HFF-Myc (cell line): ENCODE measurements at regions not wholly inside any gene's neighbourhood (a gene's known extent, or its start where the extent isn't known, plus 50 kb on each side); places are given as distances from the start of the nearest gene placed in this dataset.
"Not testable (repeated sequence)": the region's sequence is repeated elsewhere in the genome, so short reads cannot be mapped to it uniquely, and the experiment has no call there.

Experiments
- DNase-seq: peaks from one replicate; pipeline ENCODE4 v3.0.0-alpha.2; 2011; ENCODE audit warnings: low read depth; ENCODE audit errors: extremely low read depth
- H3K4me3 ChIP-seq: replicated peaks from 2 replicates; pipeline ENCODE4 v1.5.1; 2011; ENCODE audit warnings: low read depth, mild to moderate bottlenecking, control low read depth, low read length
- CTCF ChIP-seq: IDR thresholded peaks from 2 replicates; pipeline ENCODE4 v1.5.1; 2012; ENCODE audit warnings: mild to moderate bottlenecking, low read depth, low read length, control low read depth; ENCODE audit errors: missing control alignments

- no peak for TF ChIP-seq CTCF
- no peak for DNase-seq
- no peak overlapping the region for H3K4me3 ChIP-seq
Measured at GRCh38 chr2:138081225-138082073, 117.2 kb downstream of the HNMT start.

DNA sequence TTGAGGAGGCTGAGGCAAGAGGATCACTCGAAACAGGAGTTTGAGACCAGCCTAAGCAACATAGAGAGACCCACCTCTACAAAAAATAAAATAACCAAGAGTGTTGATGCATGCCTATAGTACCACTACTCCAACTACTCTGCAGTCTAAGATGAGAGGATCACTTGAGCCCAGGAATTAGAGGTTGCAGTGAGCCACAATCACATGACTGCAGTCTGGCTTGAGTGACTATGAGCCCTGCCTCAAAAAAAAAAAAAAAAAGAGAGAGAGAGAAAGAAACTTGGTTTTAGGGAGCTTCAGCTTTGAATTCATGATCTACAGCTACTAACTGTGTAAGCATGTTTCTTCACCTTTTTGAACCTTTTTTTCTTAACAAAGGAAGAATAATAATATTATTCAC lies 119.9 kb downstream of the HNMT start:
- DNase-seq = no peak
- no peak overlapping the region for H3K4me3 ChIP-seq
- no peak for TF ChIP-seq CTCF

- peak; percentile 11 for DNase-seq
- H3K4me3 ChIP-seq = not testable (repeated sequence)
Measured at GRCh38 chr2:138085441-138085840, 121.2 kb downstream of the HNMT start.

DNA sequence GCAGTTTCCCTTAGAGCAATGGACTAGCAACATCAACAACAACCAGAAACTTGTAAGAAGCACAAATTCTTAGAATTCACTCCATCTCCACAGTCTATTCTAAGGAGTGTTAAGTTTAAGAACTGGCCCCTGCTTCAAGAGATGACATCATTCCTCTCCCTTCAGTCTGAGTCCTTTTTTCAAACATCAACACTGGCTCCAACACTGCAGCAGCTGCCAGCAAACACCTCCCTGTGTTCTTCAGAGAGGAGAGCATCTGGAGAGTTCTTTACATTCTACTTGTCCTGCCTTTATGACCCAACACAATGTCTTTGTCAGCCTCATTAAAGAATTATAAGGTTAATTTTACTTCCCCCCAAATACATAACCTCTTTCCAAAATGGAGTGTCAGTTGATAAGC lies 122.3 kb downstream of the HNMT start:
- H3K4me3 ChIP-seq = no peak overlapping the region
- no peak for TF ChIP-seq CTCF
- DNase-seq = peak; percentile 10

DNA sequence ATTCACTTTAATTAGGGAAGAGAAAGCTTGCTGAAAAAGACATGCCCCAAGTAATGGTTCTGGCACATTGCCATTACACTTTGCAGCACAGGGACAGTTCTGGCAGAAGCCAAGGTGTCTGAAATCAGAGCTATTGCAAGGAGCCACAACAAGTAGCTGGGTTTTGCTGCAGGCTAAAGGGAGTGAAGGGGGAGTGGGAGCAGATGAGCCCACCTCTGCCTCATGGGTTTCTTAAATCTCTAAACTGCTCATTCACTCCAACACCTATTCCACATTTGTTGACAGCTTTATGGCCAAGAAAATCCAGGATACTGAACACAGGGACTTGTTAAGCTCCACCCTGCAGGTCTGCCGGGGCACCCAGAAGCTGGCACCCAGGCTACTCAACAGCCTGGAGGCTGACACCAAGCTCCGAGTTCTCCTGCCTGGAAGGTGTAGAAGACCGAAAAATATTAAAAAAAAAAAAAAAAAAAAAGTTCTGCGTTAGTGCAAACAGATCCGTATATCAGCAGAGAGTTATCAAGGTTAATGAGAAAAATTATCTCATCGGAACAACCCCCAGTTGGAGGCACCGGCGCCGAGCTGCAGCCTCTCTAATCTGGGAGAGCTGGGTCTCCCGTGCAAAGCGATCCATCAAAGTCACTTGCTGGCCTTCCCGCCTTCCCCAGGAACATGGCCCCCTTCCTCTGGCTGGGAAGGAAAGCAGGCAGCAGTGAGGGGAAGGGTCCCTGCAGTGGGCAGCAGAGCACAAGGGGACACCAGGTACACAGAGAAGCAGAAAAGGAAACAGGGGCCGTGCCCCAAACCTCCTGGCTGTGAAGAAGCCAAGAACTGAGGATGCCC lies 123.7 kb downstream of the HNMT start:
- H3K4me3 ChIP-seq = no peak overlapping the region
- DNase-seq = no peak
- no peak for TF ChIP-seq CTCF

GRCh38 chr2:138090330-138090729 lies 126.1 kb downstream of the HNMT start:
- no peak overlapping the region for H3K4me3 ChIP-seq
- TF ChIP-seq CTCF = peak; percentile 64
- peak; percentile 25 for DNase-seq

DNA sequence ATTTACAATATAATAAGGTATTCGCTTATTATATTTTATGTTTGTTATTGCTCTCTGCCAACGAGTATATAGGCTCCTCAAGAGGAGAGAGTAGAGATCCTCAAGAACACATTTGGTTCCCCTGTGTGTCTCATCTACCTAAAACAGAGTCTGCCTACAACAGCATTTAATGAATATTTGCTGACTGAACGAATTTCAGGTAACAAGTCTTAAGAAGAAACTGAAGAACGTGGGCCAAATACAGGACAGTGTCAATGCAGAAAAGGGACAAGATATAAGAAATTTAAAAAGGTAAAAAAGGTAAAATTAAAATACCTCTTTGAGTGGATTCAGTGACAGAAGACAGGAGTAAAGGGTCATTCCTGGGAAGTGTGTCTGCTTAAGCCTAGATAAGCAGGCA lies 129.2 kb downstream of the HNMT start:
- TF ChIP-seq CTCF = no peak
- no peak overlapping the region for H3K4me3 ChIP-seq
- DNase-seq = no peak
